Globus pallidus (tissue), 1 donor: ENCODE measurements at regions not wholly inside any gene's neighbourhood (a gene's known extent, or its start where the extent isn't known, plus 50 kb on each side); places are given as distances from the start of the nearest gene placed in this dataset.
"Not testable (repeated sequence)": the region's sequence is repeated elsewhere in the genome, so short reads cannot be mapped to it uniquely, and the experiment has no call there.

ENCODE experiments used
- DNase-seq: peaks from one replicate; pipeline ENCODE4 v3.0.0-alpha.2; 2015; ENCODE audit warnings: low spot score

DNA sequence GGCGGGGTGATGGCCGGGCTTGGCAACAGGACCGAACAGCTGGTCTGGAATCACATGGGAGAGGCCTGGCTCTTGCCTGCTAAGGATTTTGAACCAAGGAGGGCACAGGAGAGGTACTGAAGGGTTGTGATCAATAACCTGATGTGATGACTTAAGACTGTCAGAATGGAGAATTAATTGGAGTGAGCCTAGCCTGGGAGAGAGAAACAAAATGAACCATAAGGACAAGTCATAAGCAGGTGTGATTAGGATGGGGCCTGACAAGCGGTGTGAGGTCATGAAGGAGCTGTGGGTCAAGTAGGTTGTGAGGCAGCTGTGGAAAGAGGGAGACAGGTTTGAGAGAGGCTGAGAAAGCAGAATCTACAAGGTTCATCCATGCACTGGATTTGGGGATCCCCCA lies 104.6 kb downstream of the MED10 start:
- no peak for DNase-seq

DNA sequence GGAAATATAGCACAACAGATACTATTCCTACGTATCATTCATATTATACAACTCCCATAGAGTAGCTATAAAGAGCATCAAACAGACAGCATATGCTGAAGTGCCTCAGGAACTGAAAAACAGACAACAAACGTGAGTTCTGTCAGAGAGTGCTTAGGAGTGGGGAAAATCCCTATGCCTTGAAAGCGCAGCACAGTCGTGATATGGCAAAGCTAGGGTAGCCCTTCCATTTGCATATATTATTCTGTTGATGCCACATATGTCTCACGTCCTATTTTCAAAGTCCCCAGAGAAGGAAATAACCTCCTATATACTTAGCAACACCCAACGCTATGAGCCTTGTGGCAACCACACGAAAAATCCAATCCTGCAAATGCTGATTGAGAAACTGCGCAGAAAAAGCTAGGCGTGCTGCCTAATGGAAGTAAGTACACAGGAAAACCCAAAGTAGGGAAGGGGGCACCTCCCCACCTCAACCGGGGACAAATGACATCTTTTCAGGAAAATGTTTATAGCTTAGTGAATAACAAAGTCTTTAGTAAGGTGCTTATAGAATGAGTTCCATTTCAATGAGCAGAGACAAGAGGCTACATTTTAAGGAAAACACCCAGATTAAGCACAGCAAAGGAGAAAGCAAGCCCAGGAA lies 105.1 kb downstream of the MED10 start:
- no peak for DNase-seq

GRCh38 chr5:6269925-6270324 lies 108.4 kb downstream of the MED10 start:
- DNase-seq: no peak

GRCh38 chr5:6266671-6267197 lies 111.6 kb downstream of the MED10 start:
- no peak for DNase-seq

DNA sequence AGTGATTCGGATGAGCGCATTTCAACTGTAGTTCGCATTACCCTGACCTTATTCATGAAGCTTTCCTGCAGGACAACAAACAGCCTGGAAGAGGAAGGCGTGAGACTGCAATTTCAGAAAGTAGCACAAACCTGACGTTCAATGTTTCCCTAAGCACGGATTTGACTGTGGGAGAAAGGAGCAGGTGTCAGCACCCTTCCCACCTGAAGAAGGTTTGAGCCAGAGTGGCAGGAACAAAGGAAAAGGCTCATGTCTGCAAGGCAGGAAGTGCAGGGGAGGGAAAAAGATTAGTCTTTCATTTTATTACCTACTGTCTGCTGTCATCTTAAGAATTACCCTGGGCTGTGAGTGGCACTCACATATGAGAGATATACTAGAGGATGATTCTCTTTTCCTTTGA lies 114.0 kb downstream of the MED10 start:
- DNase-seq: no peak

GRCh38 chr5:6262651-6263363 lies 115.5 kb downstream of the MED10 start:
- DNase-seq: no peak

GRCh38 chr5:6261668-6262067 lies 116.7 kb downstream of the MED10 start:
- no peak for DNase-seq

DNA sequence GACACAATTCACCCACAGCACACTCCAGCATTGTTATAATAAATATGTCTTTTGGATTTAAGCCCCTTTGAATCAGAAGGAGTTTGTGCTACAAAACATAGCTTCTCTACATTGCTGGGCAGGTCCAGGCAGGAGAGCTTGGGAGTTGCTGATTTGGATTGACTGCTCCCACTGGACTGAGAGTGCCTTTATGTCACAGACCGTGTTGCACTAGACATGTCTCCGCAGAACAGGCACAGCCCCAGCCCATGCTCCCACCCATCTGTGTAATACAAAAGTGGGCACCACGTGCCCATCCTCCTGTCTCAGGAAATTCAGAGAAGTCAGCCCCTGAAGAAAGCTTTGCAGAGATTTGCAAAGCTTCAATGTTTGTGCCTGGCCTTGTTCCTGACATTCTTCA lies 117.1 kb downstream of the MED10 start:
- DNase-seq: no peak

- no peak for DNase-seq
Measured at GRCh38 chr5:6260846-6261245, 117.5 kb downstream of the MED10 start.

- no peak for DNase-seq
Measured at GRCh38 chr5:6256901-6257300, 121.4 kb downstream of the MED10 start.

GRCh38 chr5:6255956-6256355 lies 122.4 kb downstream of the MED10 start:
- no peak for DNase-seq

DNA sequence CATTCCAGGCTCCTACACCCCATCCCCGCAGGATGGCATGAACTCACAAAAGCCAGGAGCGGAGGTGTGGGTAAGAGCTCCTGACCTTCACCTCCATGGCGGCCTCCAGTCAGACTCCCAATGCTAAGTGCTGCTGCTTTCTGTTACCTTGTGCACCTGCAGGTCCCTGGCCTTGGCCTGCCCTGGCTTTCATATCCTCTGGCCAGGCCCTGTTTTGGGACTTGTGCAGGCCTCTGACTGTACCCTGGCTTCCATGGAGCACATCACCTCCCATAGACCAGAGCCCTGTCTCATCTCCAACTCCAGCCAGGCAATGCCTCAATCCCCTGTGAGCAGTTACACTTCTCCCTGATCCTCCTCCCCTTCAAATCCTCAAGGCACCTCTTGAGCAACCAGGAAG lies 124.5 kb downstream of the MED10 start:
- no peak for DNase-seq

GRCh38 chr5:6253281-6253680 lies 125.1 kb downstream of the MED10 start:
- no peak for DNase-seq

- DNase-seq: no peak
Measured at GRCh38 chr5:6252581-6252980, 125.8 kb downstream of the MED10 start.

GRCh38 chr5:6251565-6252102 lies 126.7 kb downstream of the MED10 start:
- DNase-seq: no peak

DNA sequence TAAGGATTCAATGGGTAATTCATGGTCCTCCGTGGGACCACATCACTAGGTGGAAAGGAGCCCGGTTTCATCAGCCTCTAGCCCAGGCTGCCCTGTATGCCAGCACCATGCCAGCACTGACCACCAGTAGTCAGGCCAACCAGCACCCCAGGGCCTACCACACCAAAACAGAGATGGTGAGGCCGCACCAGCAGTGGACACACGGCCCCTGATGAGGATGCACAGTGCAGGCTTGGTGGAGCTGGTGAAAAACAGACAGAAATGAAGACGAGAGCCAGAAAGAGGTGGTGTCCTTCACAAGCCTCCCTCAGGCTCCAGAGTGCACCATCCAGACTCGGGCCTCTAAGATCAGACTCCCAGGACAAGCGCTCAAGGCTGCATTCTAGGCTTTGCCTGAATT lies 128.2 kb downstream of the MED10 start:
- no peak for DNase-seq

GRCh38 chr5:6248132-6248531 lies 130.2 kb downstream of the MED10 start:
- DNase-seq: no peak

DNA sequence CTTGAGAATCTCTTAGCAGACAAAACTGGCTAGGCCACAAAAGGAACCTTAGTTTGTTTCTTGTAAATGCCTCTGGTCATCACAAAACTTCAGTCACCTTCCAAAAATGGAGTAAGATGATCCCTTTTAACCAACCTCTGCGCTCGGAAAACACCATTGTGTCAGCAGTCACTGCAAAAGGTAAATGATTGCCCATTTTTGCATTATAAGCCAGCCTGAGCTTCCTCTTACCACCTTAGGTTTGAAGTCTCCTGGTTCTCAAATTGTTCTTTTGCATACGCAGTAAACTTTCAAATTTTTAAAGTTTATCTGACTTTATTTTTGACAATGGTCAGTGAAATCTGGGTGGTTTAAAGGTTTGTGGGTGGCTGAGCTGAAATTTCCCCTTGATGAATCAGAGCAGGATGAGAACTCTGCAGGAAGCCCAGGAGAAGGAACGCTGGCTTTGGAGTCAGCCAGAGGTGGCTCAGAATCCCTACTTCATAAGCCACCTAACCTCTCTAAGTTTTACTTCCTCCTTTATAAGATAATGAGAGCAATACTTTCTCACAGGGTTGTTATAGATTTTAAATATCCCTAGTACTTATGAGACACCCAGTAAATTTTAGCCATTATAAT lies 131.4 kb downstream of the MED10 start:
- DNase-seq: no peak

DNA sequence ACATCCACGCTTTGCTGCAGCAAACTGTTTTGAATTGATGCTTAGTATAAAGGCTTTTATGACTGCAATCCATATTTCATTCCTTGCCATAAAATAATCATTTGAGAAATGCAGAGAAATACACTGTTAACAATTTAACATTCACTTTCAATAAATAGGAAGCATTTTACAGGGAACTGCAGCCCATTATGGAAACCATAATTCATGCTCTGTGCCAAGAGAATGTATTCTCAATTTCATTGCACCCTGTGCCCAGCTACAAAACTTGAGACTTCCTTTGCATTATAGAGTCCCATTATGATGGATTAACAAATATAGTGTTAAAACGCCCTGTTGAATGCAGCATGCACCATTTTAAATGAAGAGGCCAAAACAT lies 134.0 kb downstream of the MED10 start:
- DNase-seq: no peak

GRCh38 chr5:6243706-6244338 lies 134.5 kb downstream of the MED10 start:
- DNase-seq: no peak

GRCh38 chr5:6241056-6241455 lies 137.3 kb downstream of the MED10 start:
- not testable (repeated sequence) for DNase-seq

DNA sequence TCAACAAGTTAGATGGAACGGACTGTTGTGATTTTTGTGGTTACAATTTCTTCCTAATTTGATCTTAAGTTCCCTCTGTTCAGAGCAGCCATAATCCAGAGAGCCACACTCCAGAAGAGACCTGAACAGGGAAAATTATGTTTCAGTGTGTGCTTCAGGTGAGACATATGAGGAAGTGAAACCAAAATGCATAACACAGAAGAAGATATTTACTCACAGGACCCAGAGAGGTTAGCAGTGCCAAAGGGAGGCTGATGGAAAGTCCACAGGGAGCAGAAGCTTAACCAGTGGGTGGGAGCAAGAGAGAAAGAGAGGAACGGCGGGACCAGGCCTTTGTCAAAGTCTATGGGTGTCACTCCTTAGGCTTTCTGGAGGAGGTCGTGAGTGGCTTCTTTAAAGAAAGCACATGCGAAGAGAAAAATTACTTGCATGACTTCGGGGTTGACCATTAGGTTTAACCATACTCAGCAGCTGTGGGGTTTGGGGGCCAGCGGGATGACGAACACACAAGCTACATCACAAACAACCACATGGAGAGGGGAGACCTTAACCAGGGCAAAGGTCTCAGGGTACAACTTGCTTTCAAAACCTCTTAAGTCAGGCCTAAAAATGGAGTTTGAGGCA lies 141.4 kb downstream of the MED10 start:
- DNase-seq: no peak
